Memory B cell (primary cell): ENCODE measurements at regions not wholly inside any gene's neighbourhood (a gene's known extent, or its start where the extent isn't known, plus 50 kb on each side); places are given as distances from the start of the nearest gene placed in this dataset.

ENCODE experiments used
- ATAC-seq: fragments of 150-1000 bp; cut with Tn5 transposase; 2 replicates; pipeline ENCODE4 v1.10.0; 2021; ENCODE audit warnings: low read depth, mild to moderate bottlenecking, moderate library complexity
- DNase-seq, 2 donors: peaks; one replicate each; pipeline ENCODE4 v3.0.0; 2022; ENCODE audit warnings: low spot score in 2 of 2
- H3K27ac Mint-ChIP-seq: one replicate; pipeline ENCODE4 v1.8.0; 2022; ENCODE audit warnings: mild to moderate bottlenecking, moderate library complexity, mixed read lengths
- H3K27me3 Mint-ChIP-seq: one replicate; pipeline ENCODE4 v1.8.0; 2022; ENCODE audit warnings: mixed read lengths
- H3K36me3 Mint-ChIP-seq: one replicate; pipeline ENCODE4 v1.8.0; 2022; ENCODE audit warnings: mild to moderate bottlenecking, mixed read lengths
- H3K4me1 Mint-ChIP-seq: one replicate; pipeline ENCODE4 v1.8.0; 2022; ENCODE audit warnings: mixed read lengths
- H3K4me3 Mint-ChIP-seq: one replicate; pipeline ENCODE4 v1.8.0; 2022; ENCODE audit warnings: mild to moderate bottlenecking, moderate library complexity, mixed read lengths
- H3K9me3 Mint-ChIP-seq: one replicate; pipeline ENCODE4 v1.8.0; 2022; ENCODE audit warnings: mixed read lengths

DNA sequence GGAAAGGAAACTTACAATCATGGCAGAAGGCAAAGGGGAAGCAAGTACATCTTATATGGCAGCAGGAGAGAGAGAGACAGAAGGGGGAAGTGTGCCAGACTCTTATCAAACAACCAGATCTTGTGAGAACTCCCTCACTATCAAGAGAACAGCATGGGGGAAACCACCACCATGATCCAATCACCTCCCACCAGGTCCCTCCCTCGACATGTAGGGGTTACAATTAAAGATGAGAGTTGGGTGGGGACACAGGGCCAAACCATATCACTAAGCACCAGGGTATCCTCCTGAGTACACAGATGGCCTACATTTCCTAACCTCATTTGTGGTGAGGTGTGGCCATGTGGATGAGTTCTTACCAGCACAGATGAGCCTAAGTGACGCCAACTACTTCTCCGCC, 348.6 kb upstream of the ZFHX3 start:
- ATAC-seq (no peak), DNase-seq (no peak)
- H3K27me3 Mint-ChIP-seq, result peaks cover 4% of the 10 kb centered on the region
- H3K27ac Mint-ChIP-seq, result no peak overlapping the region
- H3K4me1 Mint-ChIP-seq, result no peaks in the 10 kb centered on the region
- H3K4me3 Mint-ChIP-seq, result no peak overlapping the region
- peaks cover 4% of the 10 kb centered on the region for H3K9me3 Mint-ChIP-seq
- no peaks in the 10 kb centered on the region for H3K36me3 Mint-ChIP-seq

GRCh38 chr16:73390936-73391335, 343.0 kb upstream of the ZFHX3 start:
- Mint-ChIP-seq H3K9me3 (no peaks in the 10 kb centered on the region), H3K36me3 (no peaks in the 10 kb centered on the region), H3K4me3 (no peak overlapping the region), H3K27ac (no peak overlapping the region), H3K27me3 (peaks cover 2% of the 10 kb centered on the region), H3K4me1 (no peaks in the 10 kb centered on the region)
- ATAC-seq (no peak), DNase-seq (no peak)

DNA sequence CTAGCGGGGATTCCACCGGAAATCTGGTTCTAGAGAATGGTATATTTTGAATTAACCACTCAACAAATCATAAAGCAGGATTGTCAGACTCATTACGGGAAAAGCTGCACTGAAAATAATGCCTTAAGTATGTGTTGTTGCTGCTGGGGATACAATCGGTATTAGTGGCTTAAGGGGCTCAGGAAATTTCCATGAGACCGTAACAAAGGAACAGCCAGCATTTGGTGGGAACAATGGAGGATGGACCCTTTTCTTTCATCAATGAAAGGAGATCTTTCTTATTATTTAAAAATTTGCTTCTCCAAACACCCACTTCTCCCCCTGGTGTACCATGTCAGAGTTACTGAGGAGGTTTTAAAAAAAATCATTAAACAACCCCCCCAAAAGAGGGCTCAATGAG, 342.6 kb upstream of the ZFHX3 start:
- Mint-ChIP-seq H3K27ac (no peak overlapping the region), H3K9me3 (no peaks in the 10 kb centered on the region), H3K36me3 (no peaks in the 10 kb centered on the region), H3K4me3 (no peak overlapping the region), H3K27me3 (peaks cover 2% of the 10 kb centered on the region), H3K4me1 (no peaks in the 10 kb centered on the region)
- DNase-seq, result no peak
- no peak for ATAC-seq

DNA sequence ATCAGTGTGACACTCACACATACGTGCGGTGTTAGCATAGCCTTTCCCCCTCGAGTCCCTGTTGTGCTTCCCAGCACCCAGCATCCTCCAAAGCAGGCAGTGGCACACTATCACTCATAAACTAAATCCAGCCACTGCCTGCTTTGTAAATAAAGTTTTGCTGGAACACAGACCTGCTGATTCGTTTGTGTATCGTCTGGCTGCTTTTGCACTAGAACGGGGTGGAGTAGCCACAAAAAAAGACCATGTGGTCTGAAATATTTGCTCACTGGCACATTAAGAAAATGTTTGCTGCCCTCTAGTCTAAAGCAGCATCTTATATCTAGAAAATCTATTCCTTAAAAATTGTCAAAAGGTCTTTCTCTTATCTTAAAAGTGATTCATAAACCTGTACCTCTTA, 341.2 kb upstream of the ZFHX3 start:
- H3K27me3 Mint-ChIP-seq, result peaks cover 2% of the 10 kb centered on the region
- no peak overlapping the region for H3K4me3 Mint-ChIP-seq
- no peak overlapping the region for H3K27ac Mint-ChIP-seq
- no peaks in the 10 kb centered on the region for H3K9me3 Mint-ChIP-seq
- H3K36me3 Mint-ChIP-seq, result no peaks in the 10 kb centered on the region
- DNase-seq (no peak), ATAC-seq (no peak)
- H3K4me1 Mint-ChIP-seq, result no peaks in the 10 kb centered on the region

GRCh38 chr16:73387979-73388378, 340.1 kb upstream of the ZFHX3 start:
- Mint-ChIP-seq H3K4me1 (no peaks in the 10 kb centered on the region), H3K36me3 (no peaks in the 10 kb centered on the region), H3K27ac (no peak overlapping the region), H3K4me3 (no peak overlapping the region), H3K27me3 (peaks cover 2% of the 10 kb centered on the region), H3K9me3 (no peaks in the 10 kb centered on the region)
- DNase-seq (no peak), ATAC-seq (no peak)

DNA sequence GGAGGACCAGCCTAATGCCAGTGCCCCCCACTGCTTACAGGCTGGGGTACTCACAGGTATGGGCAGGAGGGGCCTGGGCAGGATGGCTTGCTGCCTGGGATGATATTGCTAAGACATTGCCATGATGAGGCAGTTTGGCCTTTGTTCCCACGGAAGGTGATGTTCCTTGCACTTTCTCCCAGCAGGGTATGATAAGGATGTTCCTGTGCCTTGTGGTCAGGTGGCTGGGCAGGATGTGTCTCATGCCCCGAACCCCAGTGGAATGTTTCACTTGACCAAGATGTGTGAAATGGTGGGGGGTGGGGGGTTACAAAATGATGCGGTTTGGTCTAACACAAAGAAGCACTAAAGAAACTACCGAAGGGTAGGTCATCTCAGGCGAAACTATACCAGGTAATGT, 337.8 kb upstream of the ZFHX3 start:
- H3K4me1 Mint-ChIP-seq, result no peaks in the 10 kb centered on the region
- H3K4me3 Mint-ChIP-seq, result no peak overlapping the region
- no peaks in the 10 kb centered on the region for H3K36me3 Mint-ChIP-seq
- H3K9me3 Mint-ChIP-seq, result no peaks in the 10 kb centered on the region
- H3K27me3 Mint-ChIP-seq, result peaks cover 2% of the 10 kb centered on the region
- H3K27ac Mint-ChIP-seq, result no peak overlapping the region
- DNase-seq (no peak), ATAC-seq (no peak)

DNA sequence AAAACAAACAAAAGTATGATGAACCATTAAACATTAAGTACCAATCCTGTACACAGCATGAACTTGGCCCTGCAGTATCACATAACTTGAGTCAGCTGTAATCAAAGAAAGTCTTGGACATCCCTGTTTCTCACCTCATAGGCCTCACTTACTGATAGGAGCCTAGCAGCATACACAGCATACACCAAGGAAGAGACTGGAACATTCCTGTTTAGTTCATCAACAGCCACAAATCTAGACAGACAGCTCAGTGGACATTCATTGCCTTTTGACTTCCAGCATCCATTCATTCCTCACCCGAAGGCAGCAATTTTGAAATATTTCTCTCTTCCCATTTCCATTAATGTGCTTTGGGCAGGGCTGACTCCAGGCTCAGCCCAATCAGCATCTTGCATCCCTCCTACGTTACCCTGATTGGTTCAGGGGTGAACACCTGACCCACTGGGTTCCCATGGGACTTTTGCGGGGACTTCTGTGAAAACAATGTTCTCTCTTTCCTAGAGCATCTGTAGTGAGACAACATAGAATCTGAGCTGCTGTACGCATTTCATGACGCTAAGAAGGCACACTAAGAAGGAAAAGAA, 336.7 kb upstream of the ZFHX3 start:
- H3K36me3 Mint-ChIP-seq, result no peaks in the 10 kb centered on the region
- no peak overlapping the region for H3K27ac Mint-ChIP-seq
- no peaks in the 10 kb centered on the region for H3K9me3 Mint-ChIP-seq
- no peak overlapping the region for H3K4me3 Mint-ChIP-seq
- no peaks in the 10 kb centered on the region for H3K4me1 Mint-ChIP-seq
- ATAC-seq (no peak), DNase-seq (no peak)
- peaks cover 2% of the 10 kb centered on the region for H3K27me3 Mint-ChIP-seq

GRCh38 chr16:73383988-73384365, 336.0 kb upstream of the ZFHX3 start:
- Mint-ChIP-seq H3K36me3 (no peaks in the 10 kb centered on the region), H3K27me3 (peaks cover 2% of the 10 kb centered on the region), H3K4me1 (no peaks in the 10 kb centered on the region), H3K27ac (no peak overlapping the region), H3K4me3 (no peak overlapping the region), H3K9me3 (no peaks in the 10 kb centered on the region)
- DNase-seq (no peak), ATAC-seq (no peak)

DNA sequence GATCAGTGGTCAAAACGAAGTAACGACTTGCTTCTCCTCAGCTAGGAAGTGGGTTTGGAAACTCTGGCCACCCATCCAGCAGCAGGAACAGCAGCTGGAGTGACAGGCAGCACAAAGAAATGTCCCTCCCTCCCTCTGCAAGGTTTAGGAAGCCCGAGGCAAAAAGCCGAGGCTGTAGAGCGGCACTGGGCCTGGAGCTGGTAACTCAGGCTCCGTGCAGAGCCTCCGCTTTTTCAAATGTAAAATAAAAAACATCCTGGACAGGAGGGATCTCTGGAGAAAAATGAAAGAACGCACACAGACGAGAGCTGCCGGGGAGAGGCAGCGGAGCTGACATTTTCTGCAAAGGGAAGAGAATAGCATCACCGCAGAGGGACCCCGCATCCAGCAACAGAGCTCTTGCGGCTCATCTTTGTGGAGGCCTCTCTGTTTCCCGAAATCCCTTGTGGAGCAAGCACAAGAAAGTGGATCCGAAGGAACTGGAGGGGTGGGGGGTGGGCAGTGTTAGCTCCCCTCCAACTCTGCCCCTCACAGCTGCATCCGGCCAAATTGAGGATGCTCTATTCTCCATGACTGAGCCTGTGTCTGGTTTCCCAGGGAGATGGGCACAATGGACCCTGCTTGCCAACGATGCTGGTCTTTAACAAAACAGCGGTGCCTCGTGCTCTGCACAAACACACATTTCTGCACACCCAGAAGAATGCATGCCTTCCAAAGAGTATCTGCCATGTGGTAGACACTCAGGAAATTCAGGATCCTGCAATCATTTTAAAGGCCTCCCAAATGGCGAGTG, 335.5 kb upstream of the ZFHX3 start:
- H3K9me3 Mint-ChIP-seq, result no peaks in the 10 kb centered on the region
- H3K27me3 Mint-ChIP-seq, result no peaks in the 10 kb centered on the region
- H3K36me3 Mint-ChIP-seq, result no peaks in the 10 kb centered on the region
- H3K27ac Mint-ChIP-seq, result no peak overlapping the region
- ATAC-seq (no peak), DNase-seq (no peak)
- H3K4me1 Mint-ChIP-seq, result no peaks in the 10 kb centered on the region
- H3K4me3 Mint-ChIP-seq, result no peak overlapping the region

DNA sequence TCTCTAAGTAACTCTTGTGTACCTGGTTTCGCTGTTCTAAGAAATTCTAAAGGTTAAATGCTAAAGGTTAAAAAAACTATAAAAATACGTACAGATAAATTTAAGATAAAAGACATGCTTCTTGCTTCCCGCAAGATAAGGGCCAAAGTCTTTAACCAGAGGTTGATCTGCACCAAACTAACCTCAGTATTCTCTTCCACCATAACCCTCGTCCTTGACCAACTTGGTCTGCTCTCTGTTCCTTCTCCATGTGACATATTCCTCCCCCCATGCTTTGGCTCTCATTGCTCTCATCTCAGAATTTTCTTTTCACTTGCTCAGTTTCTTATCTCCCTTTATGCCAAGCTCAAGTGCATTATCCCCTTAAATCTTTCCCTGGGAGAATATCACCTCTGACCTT, 330.5 kb upstream of the ZFHX3 start:
- no peaks in the 10 kb centered on the region for H3K4me1 Mint-ChIP-seq
- no peaks in the 10 kb centered on the region for H3K27me3 Mint-ChIP-seq
- H3K9me3 Mint-ChIP-seq, result no peaks in the 10 kb centered on the region
- no peak overlapping the region for H3K27ac Mint-ChIP-seq
- H3K4me3 Mint-ChIP-seq, result no peak overlapping the region
- ATAC-seq, result no peak
- no peaks in the 10 kb centered on the region for H3K36me3 Mint-ChIP-seq
- DNase-seq, result no peak

- DNase-seq, result no peak
- Mint-ChIP-seq H3K4me3 (no peak overlapping the region), H3K9me3 (no peaks in the 10 kb centered on the region), H3K4me1 (no peaks in the 10 kb centered on the region), H3K36me3 (no peaks in the 10 kb centered on the region), H3K27me3 (no peaks in the 10 kb centered on the region), H3K27ac (no peak overlapping the region)
- no peak for ATAC-seq
These were observed 323.8 kb upstream of the ZFHX3 start for GRCh38 chr16:73371584-73372319.

- Mint-ChIP-seq H3K4me3 (no peak overlapping the region), H3K27ac (no peak overlapping the region)
These were observed 321.9 kb upstream of the ZFHX3 start for GRCh38 chr16:73369851-73370250.

GRCh38 chr16:73368715-73369114, 320.8 kb upstream of the ZFHX3 start:
- Mint-ChIP-seq H3K9me3 (peaks cover 1% of the 10 kb centered on the region), H3K27ac (no peak overlapping the region), H3K36me3 (no peaks in the 10 kb centered on the region), H3K4me1 (no peaks in the 10 kb centered on the region), H3K27me3 (no peaks in the 10 kb centered on the region), H3K4me3 (no peak overlapping the region)
- no peak for DNase-seq
- ATAC-seq, result no peak

More at GRCh38 chr16:73369851-73370250, 321.9 kb upstream of the ZFHX3 start:
- ATAC-seq (no peak), DNase-seq (no peak)
- Mint-ChIP-seq H3K36me3 (no peaks in the 10 kb centered on the region), H3K4me1 (no peaks in the 10 kb centered on the region), H3K27me3 (no peaks in the 10 kb centered on the region), H3K9me3 (peaks cover 1% of the 10 kb centered on the region)

GRCh38 chr16:73365016-73365551, 317.2 kb upstream of the ZFHX3 start:
- ATAC-seq, result no peak

More at GRCh38 chr16:73365016-73365551, 317.2 kb upstream of the ZFHX3 start:
- Mint-ChIP-seq H3K4me1 (no peaks in the 10 kb centered on the region), H3K9me3 (peaks cover 1% of the 10 kb centered on the region), H3K27ac (no peak overlapping the region), H3K4me3 (no peak overlapping the region), H3K27me3 (no peaks in the 10 kb centered on the region), H3K36me3 (no peaks in the 10 kb centered on the region)
- DNase-seq, result no peak
